A673 (cell line): ENCODE measurements at regions not wholly inside any gene's neighbourhood (a gene's known extent, or its start where the extent isn't known, plus 50 kb on each side); places are given as distances from the start of the nearest gene placed in this dataset.

ENCODE experiments used
- EZH2 ChIP-seq: fragments of 200-600 bp; sonication (generic); IDR thresholded peaks from 2 replicates; pipeline ENCODE4 v1.6.1; 2017; ENCODE audit warnings: borderline replicate concordance, low read depth, mild to moderate bottlenecking, mixed read lengths, antibody characterized with exemption, low read length; ENCODE audit not compliant: poor library complexity, severe bottlenecking
- TF ChIP-seq, protein P1 (sequence below): fragments of 300-800, 200-600 bp; sonication (generic); conservative IDR thresholded peaks from 2 replicates; pipeline ENCODE4 v1.5.1; 2017; ENCODE audit warnings: low read depth, mild to moderate bottlenecking, antibody characterized with exemption, low read length, moderate library complexity, mixed read lengths

DNA sequence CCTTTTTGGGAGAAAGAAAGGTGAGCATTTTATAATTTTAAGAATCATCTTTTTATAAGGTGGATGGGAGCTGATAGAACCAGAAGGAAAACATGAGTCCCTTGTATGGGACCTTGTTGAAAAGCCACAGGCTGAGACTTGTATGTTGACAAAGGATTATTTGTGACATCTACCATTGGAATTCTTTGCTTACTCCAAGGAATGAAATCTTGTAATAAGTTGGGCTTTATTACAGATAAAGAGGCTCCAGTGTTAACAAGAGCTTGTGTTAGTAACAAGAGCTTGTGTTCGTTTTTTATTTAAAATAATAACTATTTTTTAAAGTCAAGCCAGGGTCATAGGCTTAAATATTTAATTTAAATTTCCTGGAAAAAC is 201.1 kb upstream of the CHRM3 start:
- TF ChIP-seq, protein P1, sequence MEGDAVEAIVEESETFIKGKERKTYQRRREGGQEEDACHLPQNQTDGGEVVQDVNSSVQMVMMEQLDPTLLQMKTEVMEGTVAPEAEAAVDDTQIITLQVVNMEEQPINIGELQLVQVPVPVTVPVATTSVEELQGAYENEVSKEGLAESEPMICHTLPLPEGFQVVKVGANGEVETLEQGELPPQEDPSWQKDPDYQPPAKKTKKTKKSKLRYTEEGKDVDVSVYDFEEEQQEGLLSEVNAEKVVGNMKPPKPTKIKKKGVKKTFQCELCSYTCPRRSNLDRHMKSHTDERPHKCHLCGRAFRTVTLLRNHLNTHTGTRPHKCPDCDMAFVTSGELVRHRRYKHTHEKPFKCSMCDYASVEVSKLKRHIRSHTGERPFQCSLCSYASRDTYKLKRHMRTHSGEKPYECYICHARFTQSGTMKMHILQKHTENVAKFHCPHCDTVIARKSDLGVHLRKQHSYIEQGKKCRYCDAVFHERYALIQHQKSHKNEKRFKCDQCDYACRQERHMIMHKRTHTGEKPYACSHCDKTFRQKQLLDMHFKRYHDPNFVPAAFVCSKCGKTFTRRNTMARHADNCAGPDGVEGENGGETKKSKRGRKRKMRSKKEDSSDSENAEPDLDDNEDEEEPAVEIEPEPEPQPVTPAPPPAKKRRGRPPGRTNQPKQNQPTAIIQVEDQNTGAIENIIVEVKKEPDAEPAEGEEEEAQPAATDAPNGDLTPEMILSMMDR, result no peak
- no peak for TF ChIP-seq EZH2
